T-cell (primary cell): ENCODE measurements at regions not wholly inside any gene's neighbourhood (a gene's known extent, or its start where the extent isn't known, plus 50 kb on each side); places are given as distances from the start of the nearest gene placed in this dataset.

Source experiments
- ATAC-seq, 4 experiments: fragments of 200-7000 bp in 3 of 4; fragments of 150-1000 bp in 1 of 4; cut with Tn5 transposase; replicated peaks in 1 of 4; 1 replicate in 3 of 4; 2 replicates in 1 of 4; pipeline ENCODE4 v1.10.0; 2021; ENCODE audit warnings: moderate library complexity in 3 of 4, mild to moderate bottlenecking in 2 of 4, moderate number of reproducible peaks in 1 of 4
- CTCF ChIA-PET, 2 donors: fragments of 300-600 bp; sonication (Branson Sonifier 250); formaldehyde crosslinking; loops; one replicate each; lab custom pipeline; 2022; ENCODE audit warnings: antibody characterized with exemption in 2 of 2; lab: Charles Lee
- POLR2A ChIA-PET, 2 donors: fragments of 300-600 bp; sonication (Branson Sonifier 250); formaldehyde crosslinking; loops; one replicate each; lab custom pipeline; 2022; ENCODE audit warnings: antibody characterized with exemption in 2 of 2; lab: Charles Lee
- DNase-seq, 35 experiments: peaks; one replicate each; pipeline versions ENCODE4 v3.0.0 to v3.0.0-alpha.2; 2013 to 2023
- H3K27ac ChIP-seq: one replicate; pipeline ENCODE4 v1.5.1; 2013; ENCODE audit warnings: low read length
- H3K27me3 ChIP-seq, 2 experiments: replicated peaks in 1 of 2; 1 replicate in 1 of 2; 2 replicates in 1 of 2; pipeline versions ENCODE4 v1.6.1 to v1.7.0; 2013; ENCODE audit warnings: low read length in 1 of 2, mixed read lengths in 1 of 2; ENCODE audit not compliant: control insufficient read depth in 2 of 2, insufficient read depth in 2 of 2; ENCODE audit errors: extremely low read depth in 1 of 2
- H3K36me3 ChIP-seq, 2 donors: 1 replicate in 1 of 2; 2 replicates in 1 of 2; pipeline versions ENCODE4 v1.6.1 to v1.7.0; 2013; ENCODE audit warnings: low read length in 1 of 2; ENCODE audit not compliant: control insufficient read depth in 2 of 2, insufficient read depth in 1 of 2; ENCODE audit errors: extremely low read depth in 1 of 2
- H3K4me1 ChIP-seq, 2 experiments: 1 replicate in 1 of 2; 2 replicates in 1 of 2; pipeline versions ENCODE4 v1.6.1 to v1.7.0; 2013; ENCODE audit warnings: low read length in 2 of 2, mixed read lengths in 1 of 2; ENCODE audit not compliant: insufficient read depth in 2 of 2, control insufficient read depth in 1 of 2; ENCODE audit errors: extremely low read depth in 1 of 2
- H3K4me3 ChIP-seq, 2 donors: 1 replicate in 1 of 2; 2 replicates in 1 of 2; pipeline versions ENCODE4 v1.5.1 to v1.7.0; 2013; ENCODE audit warnings: mild to moderate bottlenecking in 2 of 2, low read length in 1 of 2, moderate library complexity in 1 of 2; ENCODE audit not compliant: control insufficient read depth in 1 of 2; ENCODE audit errors: extremely low read depth in 1 of 2
- H3K9me3 ChIP-seq: 2 replicates; pipeline ENCODE4 v1.7.0; 2013
- H3K27ac Mint-ChIP-seq, 2 donors: one replicate each; pipeline ENCODE4 v1.8.0; 2020 to 2021; ENCODE audit warnings: mild to moderate bottlenecking in 2 of 2, mixed read lengths in 2 of 2
- H3K27me3 Mint-ChIP-seq, 2 donors: one replicate each; pipeline ENCODE4 v1.8.0; 2021 to 2022; ENCODE audit warnings: mixed read lengths in 2 of 2
- H3K36me3 Mint-ChIP-seq: one replicate; pipeline ENCODE4 v1.8.0; 2021; ENCODE audit warnings: mixed read lengths
- H3K4me1 Mint-ChIP-seq, 3 donors: one replicate each; pipeline ENCODE4 v1.8.0; 2020 to 2022; ENCODE audit warnings: mixed read lengths in 3 of 3, mild to moderate bottlenecking in 1 of 3
- H3K4me3 Mint-ChIP-seq, 3 donors: one replicate each; pipeline ENCODE4 v1.8.0; 2020 to 2022; ENCODE audit warnings: mild to moderate bottlenecking in 3 of 3, mixed read lengths in 3 of 3, moderate library complexity in 3 of 3
- H3K9me3 Mint-ChIP-seq, 3 donors: one replicate each; pipeline ENCODE4 v1.8.0; 2020 to 2022; ENCODE audit warnings: mixed read lengths in 3 of 3
- WGBS: methylation state at CpG from one replicate; pipeline ENCODE4 v1.1.5; 2013; ENCODE audit warnings: missing lambda C conversion rate; ENCODE audit not compliant: insufficient coverage; 5-methylcytosine and 5-hydroxymethylcytosine counted together

DNA sequence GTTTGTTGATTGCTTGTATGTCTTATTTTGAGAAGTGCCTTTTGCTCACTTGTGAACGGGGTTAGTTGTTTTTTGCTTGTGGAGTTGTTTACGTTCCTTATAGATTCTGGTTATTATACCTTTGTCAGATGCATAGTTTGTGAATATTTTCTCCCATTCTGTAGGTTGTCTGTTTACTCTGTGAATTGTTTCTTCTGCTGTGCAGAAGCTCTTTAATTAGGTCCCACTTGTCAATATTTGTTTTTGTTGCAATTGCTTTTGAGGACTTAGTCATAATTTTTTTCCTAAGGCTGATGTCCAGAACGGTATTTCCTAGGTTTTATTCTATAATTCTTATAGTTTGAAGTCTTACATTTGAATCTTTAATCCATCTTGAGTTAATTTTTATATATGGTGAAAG lies 285.3 kb upstream of the GADL1 start:
- ATAC-seq, result no peak
- no peak for DNase-seq
- CTCF ChIA-PET, result no interaction called here
- POLR2A ChIA-PET, result no interaction called here
- Histone ChIP-seq H3K36me3 (no peaks in the 10 kb centered on the region), H3K9me3 (no peaks in the 10 kb centered on the region), H3K4me1 (no peaks in the 10 kb centered on the region), H3K27me3 (no peaks in the 10 kb centered on the region), H3K27ac (no peak overlapping the region), H3K4me3 (no peak overlapping the region)
- Mint-ChIP-seq H3K27ac (no peak overlapping the region), H3K4me3 (no peak overlapping the region), H3K9me3 (peaks cover 0 to 2% (median 0%) of the 10 kb centered on the region in 3 donors), H3K4me1 (peaks cover 0 to 14% (median 9%) of the 10 kb centered on the region in 3 donors), H3K36me3 (no peaks in the 10 kb centered on the region), H3K27me3 (no peaks in the 10 kb centered on the region)
- no CpG with 5 or more reads among the region's 3 CpGs for WGBS

DNA sequence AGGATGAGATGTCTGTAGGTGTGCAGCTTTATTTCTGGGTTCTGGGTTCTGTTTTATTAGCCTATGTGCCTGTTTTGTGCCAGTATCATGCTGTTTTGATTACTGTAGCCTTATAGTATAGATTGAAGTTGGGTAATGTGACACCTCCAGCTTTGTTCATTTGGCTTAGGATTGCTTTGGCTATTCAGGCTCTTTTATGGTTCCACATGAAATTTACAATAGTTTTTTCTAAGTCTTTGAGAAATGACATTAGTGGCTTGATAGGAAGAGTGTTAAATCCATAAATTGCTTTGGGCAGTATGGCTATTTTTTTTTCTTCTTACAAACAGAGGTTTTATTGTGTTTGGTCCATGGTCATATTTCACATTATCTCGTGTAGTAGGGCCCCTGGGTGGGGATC lies 285.8 kb upstream of the GADL1 start:
- Histone ChIP-seq H3K4me1 (no peaks in the 10 kb centered on the region), H3K4me3 (no peak overlapping the region), H3K27ac (no peak overlapping the region), H3K27me3 (no peaks in the 10 kb centered on the region), H3K9me3 (no peaks in the 10 kb centered on the region), H3K36me3 (no peaks in the 10 kb centered on the region)
- Mint-ChIP-seq H3K9me3 (no peaks in the 10 kb centered on the region), H3K36me3 (no peaks in the 10 kb centered on the region), H3K27ac (no peak overlapping the region), H3K4me1 (peaks cover 0 to 14% (median 9%) of the 10 kb centered on the region in 3 donors), H3K27me3 (no peaks in the 10 kb centered on the region), H3K4me3 (no peak overlapping the region)
- ChIA-PET POLR2A (no interaction called here), CTCF (no interaction called here)
- no CpG with 5 or more reads among the region's 1 CpG for WGBS
- ATAC-seq, result no peak
- no peak for DNase-seq

DNA sequence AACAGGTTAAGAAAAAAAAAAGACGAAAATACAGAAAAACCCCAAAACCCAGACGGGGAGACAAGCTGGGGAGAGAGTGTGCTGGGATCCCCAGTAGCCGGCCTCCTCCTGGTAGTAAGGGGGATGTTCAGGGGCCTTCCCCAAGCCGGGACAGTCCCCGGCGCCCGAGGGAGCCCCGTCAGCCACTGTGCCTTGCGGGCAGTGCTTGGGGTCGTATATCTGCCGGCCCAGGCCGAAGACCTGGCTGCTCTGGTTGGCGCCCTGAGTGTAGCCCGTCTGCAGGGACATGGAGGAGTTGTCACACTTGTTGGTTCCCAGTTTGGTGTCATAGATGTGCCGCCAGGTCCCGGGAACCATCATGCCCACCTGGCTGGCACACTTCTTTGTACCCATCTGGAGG lies 287.2 kb upstream of the GADL1 start:
- Mint-ChIP-seq H3K27ac (no peak overlapping the region), H3K4me1 (peaks cover 0 to 21% (median 15%) of the 10 kb centered on the region in 3 donors), H3K4me3 (no peak overlapping the region), H3K36me3 (no peaks in the 10 kb centered on the region), H3K27me3 (no peaks in the 10 kb centered on the region), H3K9me3 (no peaks in the 10 kb centered on the region)
- no peaks in the 10 kb centered on the region for H3K4me1 ChIP-seq
- H3K36me3 ChIP-seq, result no peaks in the 10 kb centered on the region
- CTCF ChIA-PET, result no interaction called here
- DNase-seq (no peak), ATAC-seq (no peak)
- no peaks in the 10 kb centered on the region for H3K27me3 ChIP-seq
- POLR2A ChIA-PET, result no interaction called here
- WGBS, result 88% methylated on average over 10 of the region's 16 CpGs
- no peak overlapping the region for H3K27ac ChIP-seq
- H3K9me3 ChIP-seq, result no peaks in the 10 kb centered on the region
- H3K4me3 ChIP-seq, result no peak overlapping the region

DNA sequence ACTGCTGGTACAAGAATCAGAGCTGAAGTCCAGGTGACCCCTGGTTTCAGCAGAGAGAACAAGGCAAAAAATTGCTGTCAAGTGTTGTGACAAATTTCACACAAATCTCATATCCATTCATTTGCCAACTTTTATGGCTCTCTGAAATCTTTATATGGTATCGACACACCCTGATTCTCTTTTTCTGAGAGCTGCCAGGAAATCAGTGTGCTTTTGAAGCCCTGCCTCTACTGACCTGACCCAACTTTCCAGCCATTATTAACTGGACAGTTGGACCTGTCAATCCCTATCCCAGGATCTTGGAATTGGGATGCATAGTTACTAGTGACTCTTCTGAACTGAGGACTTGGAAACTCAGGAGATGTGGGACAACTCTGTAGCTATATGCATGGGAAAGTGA lies 288.2 kb upstream of the GADL1 start:
- Histone ChIP-seq H3K27me3 (no peaks in the 10 kb centered on the region), H3K4me1 (no peaks in the 10 kb centered on the region), H3K9me3 (no peaks in the 10 kb centered on the region), H3K27ac (no peak overlapping the region), H3K36me3 (no peaks in the 10 kb centered on the region), H3K4me3 (no peak overlapping the region)
- H3K9me3 Mint-ChIP-seq, result no peaks in the 10 kb centered on the region
- no peak overlapping the region for H3K4me3 Mint-ChIP-seq
- no peaks in the 10 kb centered on the region for H3K27me3 Mint-ChIP-seq
- ATAC-seq (no peak), DNase-seq (no peak)
- peaks cover 0 to 26% (median 23%) of the 10 kb centered on the region in 3 donors for H3K4me1 Mint-ChIP-seq
- ChIA-PET CTCF (no interaction called here), POLR2A (no interaction called here)
- no peaks in the 10 kb centered on the region for H3K36me3 Mint-ChIP-seq
- no peak overlapping the region for H3K27ac Mint-ChIP-seq
- WGBS, result 100% methylated on average over 1 of the region's 1 CpG

DNA sequence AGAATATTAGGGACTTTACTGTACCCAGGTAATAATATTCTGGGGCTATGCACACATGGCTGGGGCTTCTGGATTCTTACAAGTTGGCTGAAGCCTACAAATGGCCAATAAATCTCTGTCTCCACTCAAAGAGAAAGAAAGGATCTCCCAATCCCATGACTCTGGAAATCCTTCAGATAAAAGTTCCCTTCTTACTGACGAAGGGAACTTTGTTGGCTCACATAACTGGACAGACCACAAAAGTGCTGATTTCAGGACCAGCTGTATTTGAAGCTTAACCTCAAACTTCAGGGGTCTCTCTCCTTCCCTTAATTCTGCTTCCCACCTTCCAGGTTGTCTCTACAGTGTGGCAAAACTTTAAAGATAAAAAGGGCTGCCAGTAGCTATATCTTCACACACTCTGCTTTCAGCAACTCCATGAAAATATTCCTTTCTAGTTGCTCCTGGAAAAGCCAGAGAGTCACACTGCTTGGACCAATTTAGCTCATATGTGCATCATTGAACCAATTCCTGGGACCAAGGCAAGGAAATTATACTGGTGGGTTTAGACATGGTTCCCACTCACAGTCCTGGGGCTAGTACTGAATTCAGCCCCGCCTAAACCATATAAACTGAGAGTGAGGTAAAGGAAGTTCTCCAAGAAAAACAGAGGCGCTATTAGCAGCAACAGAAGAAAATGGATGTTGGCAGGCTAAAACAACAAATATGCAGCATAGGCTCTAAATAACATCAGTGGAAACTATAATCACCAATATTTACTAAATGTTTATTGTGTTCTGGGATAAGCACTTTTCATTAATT lies 290.0 kb upstream of the GADL1 start:
- H3K27ac ChIP-seq, result no peak overlapping the region
- no peak for ATAC-seq
- no peaks in the 10 kb centered on the region for H3K4me1 ChIP-seq
- ChIA-PET CTCF (interaction anchor here in 1 of 2 donors (0.5 kb wide), 1 partner anchor 994 kb away, joined by 3 read pairs; no protein-coding TSS in a partner anchor), POLR2A (no interaction called here)
- H3K4me3 ChIP-seq, result no peak overlapping the region
- H3K9me3 ChIP-seq, result no peaks in the 10 kb centered on the region
- H3K27ac Mint-ChIP-seq, result no peak overlapping the region
- H3K36me3 ChIP-seq, result no peaks in the 10 kb centered on the region
- 100% methylated on average over 1 of the region's 3 CpGs for WGBS
- H3K9me3 Mint-ChIP-seq, result no peaks in the 10 kb centered on the region
- DNase-seq, result no peak
- H3K4me3 Mint-ChIP-seq, result no peak overlapping the region
- H3K27me3 ChIP-seq, result no peaks in the 10 kb centered on the region
- peaks cover 6 to 14% (median 13%) of the 10 kb centered on the region in 3 donors for H3K4me1 Mint-ChIP-seq
- no peaks in the 10 kb centered on the region for H3K27me3 Mint-ChIP-seq
- H3K36me3 Mint-ChIP-seq, result no peaks in the 10 kb centered on the region

DNA sequence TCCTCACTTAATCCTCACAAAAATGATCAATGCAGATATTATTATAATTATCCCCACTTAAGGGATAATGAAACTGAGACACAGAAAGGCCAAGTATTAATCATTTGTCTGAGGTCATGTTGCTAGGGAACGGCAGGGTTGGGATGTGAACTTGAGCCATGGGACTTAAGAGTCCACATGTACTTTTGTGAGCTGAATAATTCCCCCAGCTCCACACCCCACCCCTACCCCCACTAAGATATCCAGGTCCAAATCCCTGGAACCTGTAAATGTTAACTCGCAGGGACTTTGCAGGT lies 290.5 kb upstream of the GADL1 start:
- no peaks in the 10 kb centered on the region for H3K4me1 ChIP-seq
- no peak overlapping the region for H3K4me3 ChIP-seq
- no CpG with 5 or more reads among the region's 2 CpGs for WGBS
- no peak overlapping the region for H3K27ac ChIP-seq
- Mint-ChIP-seq H3K9me3 (no peaks in the 10 kb centered on the region), H3K27ac (no peak overlapping the region), H3K4me1 (peaks cover 7 to 14% (median 13%) of the 10 kb centered on the region in 3 donors), H3K4me3 (no peak overlapping the region), H3K27me3 (no peaks in the 10 kb centered on the region), H3K36me3 (no peaks in the 10 kb centered on the region)
- H3K9me3 ChIP-seq, result no peaks in the 10 kb centered on the region
- DNase-seq (no peak), ATAC-seq (no peak)
- H3K36me3 ChIP-seq, result no peaks in the 10 kb centered on the region
- CTCF ChIA-PET, result no interaction called here
- H3K27me3 ChIP-seq, result no peaks in the 10 kb centered on the region
- POLR2A ChIA-PET, result no interaction called here
